ENCODE measurements at regions not wholly inside any gene's neighbourhood (a gene's known extent, or its start where the extent isn't known, plus 50 kb on each side); places are given as distances from the start of the nearest gene placed in this dataset.

DNA sequence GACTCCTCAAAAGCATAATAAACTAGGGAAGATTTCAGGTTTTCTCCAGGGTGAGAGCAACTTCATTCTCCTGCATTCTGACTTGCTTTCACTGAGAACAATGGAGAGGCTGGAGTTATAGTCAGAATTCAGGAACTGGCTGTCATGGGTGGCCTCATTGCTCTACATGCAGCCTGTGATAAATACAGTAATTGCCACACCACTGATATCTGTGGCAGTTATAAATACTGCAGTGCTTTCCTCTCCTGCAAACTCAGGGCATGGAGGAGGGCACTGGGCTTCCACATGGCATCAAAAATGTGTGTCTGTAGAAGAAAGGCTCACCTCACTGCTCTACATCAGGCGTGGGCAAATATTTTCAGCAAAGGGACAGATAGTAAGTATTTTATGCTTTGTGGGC is 510.2 kb downstream of the ZNF516 start:
- TF ChIP-seq CTCF (IDR thresholded peaks at IDR 0.05), result no peak
- TF ChIP-seq POLR2AphosphoS5 (IDR thresholded peaks at IDR 0.05), result no peak
